DMS53 treated with DMSO at 0.1 percent for 48 hours (cell line): ENCODE measurements at regions not wholly inside any gene's neighbourhood (a gene's known extent, or its start where the extent isn't known, plus 50 kb on each side); places are given as distances from the start of the nearest gene placed in this dataset.
"Not testable (repeated sequence)": the region's sequence is repeated elsewhere in the genome, so short reads cannot be mapped to it uniquely, and the experiment has no call there.

Experiments
- DNase-seq: peaks from one replicate; lab custom pipeline; 2025; ENCODE audit not compliant: unreplicated experiment; lab: John Stamatoyannopoulos, UW

GRCh38 chr1:184181044-184181443 is 129.5 kb downstream of the TSEN15 start:
- DNase-seq = no peak

- DNase-seq = no peak
Measured at GRCh38 chr1:184183919-184184318, 132.4 kb downstream of the TSEN15 start.

GRCh38 chr1:184184614-184185013 is 133.1 kb downstream of the TSEN15 start:
- not testable (repeated sequence) for DNase-seq

GRCh38 chr1:184185347-184185746 is 133.8 kb downstream of the TSEN15 start:
- no peak for DNase-seq

GRCh38 chr1:184186167-184186566 is 134.6 kb downstream of the TSEN15 start:
- DNase-seq = peak; percentile 97

- DNase-seq = no peak
Measured at GRCh38 chr1:184187097-184187496, 135.6 kb downstream of the TSEN15 start.

- DNase-seq = no peak
Measured at GRCh38 chr1:184188037-184188436, 136.5 kb downstream of the TSEN15 start.

- DNase-seq = no peak
Measured at GRCh38 chr1:184189361-184189760, 137.8 kb downstream of the TSEN15 start.

- DNase-seq = no peak
Measured at GRCh38 chr1:184190616-184191015, 139.1 kb downstream of the TSEN15 start.

GRCh38 chr1:184191181-184191621 is 139.7 kb downstream of the TSEN15 start:
- DNase-seq = no peak

GRCh38 chr1:184192796-184193195 is 141.3 kb downstream of the TSEN15 start:
- no peak for DNase-seq

GRCh38 chr1:184193451-184193850 is 141.9 kb downstream of the TSEN15 start:
- no peak for DNase-seq

- DNase-seq = no peak
Measured at GRCh38 chr1:184194236-184194635, 142.7 kb downstream of the TSEN15 start.

GRCh38 chr1:184195722-184196121 is 144.2 kb downstream of the TSEN15 start:
- DNase-seq = not testable (repeated sequence)

- DNase-seq = no peak
Measured at GRCh38 chr1:184197831-184198230, 146.3 kb downstream of the TSEN15 start.

GRCh38 chr1:184199036-184199435 is 147.5 kb downstream of the TSEN15 start:
- no peak for DNase-seq

GRCh38 chr1:184199438-184200085 is 148.0 kb downstream of the TSEN15 start:
- no peak for DNase-seq

GRCh38 chr1:184208622-184209021 is 157.1 kb downstream of the TSEN15 start:
- no peak for DNase-seq

GRCh38 chr1:184210031-184210430 is 158.5 kb downstream of the TSEN15 start:
- DNase-seq = no peak

GRCh38 chr1:184210862-184211261 is 159.3 kb downstream of the TSEN15 start:
- DNase-seq = no peak

GRCh38 chr1:184212649-184213314 is 161.3 kb downstream of the TSEN15 start:
- DNase-seq = no peak

- DNase-seq = no peak
Measured at GRCh38 chr1:184214128-184214527, 162.6 kb downstream of the TSEN15 start.
